SK-N-MC (cell line): ENCODE measurements at regions not wholly inside any gene's neighbourhood (a gene's known extent, or its start where the extent isn't known, plus 50 kb on each side); places are given as distances from the start of the nearest gene placed in this dataset.

Source experiments
- EZH2 ChIP-seq: fragments of 200-600 bp; sonication (generic); IDR thresholded peaks from one replicate; pipeline ENCODE4 v1.6.1; 2017; ENCODE audit warnings: antibody characterized with exemption
- FOXP2 ChIP-seq: optimal IDR thresholded peaks from 2 replicates; pipeline ENCODE3; 2011; ENCODE audit warnings: mild to moderate bottlenecking, moderate library complexity; ENCODE audit not compliant: insufficient read depth; ENCODE audit errors: extremely low read length, control extremely low read depth
- POLR2AphosphoS5 ChIP-seq: IDR thresholded peaks from 2 replicates; pipeline ENCODE4 v1.6.1; 2012; ENCODE audit warnings: mild to moderate bottlenecking, low read depth, low read length, borderline replicate concordance

- no peak for TF ChIP-seq POLR2AphosphoS5
- TF ChIP-seq EZH2, result no peak
- no peak for TF ChIP-seq FOXP2
Observed at GRCh38 chrX:66994729-66995128, 355.9 kb upstream of the EDA2R start.
